Stimulated activated CD8-positive, alpha-beta memory T cell treated with anti-CD3 and anti-CD28 coated beads, Interleukin-12 subunit alpha, Interleukin-12 subunit beta, amount 100 ng/mL, for 4 hours (primary cell): ENCODE measurements at regions not wholly inside any gene's neighbourhood (a gene's known extent, or its start where the extent isn't known, plus 50 kb on each side); places are given as distances from the start of the nearest gene placed in this dataset.

Source experiments
- DNase-seq: peaks from one replicate; pipeline ENCODE4 v3.0.0-alpha.2; 2020; ENCODE audit warnings: low read depth

- no peak for DNase-seq
Observed at GRCh38 chr6:14321992-14322772, 204.6 kb downstream of the CD83 start.

- no peak for DNase-seq
Observed at GRCh38 chr6:14322841-14323240, 205.3 kb downstream of the CD83 start.

- DNase-seq, result no peak
Observed at GRCh38 chr6:14326774-14327173, 209.2 kb downstream of the CD83 start.

GRCh38 chr6:14328163-14328562, 210.6 kb downstream of the CD83 start:
- DNase-seq, result no peak

- DNase-seq, result no peak
Observed at GRCh38 chr6:14333556-14334305, 216.2 kb downstream of the CD83 start.

- no peak for DNase-seq
Observed at GRCh38 chr6:14335071-14335470, 217.5 kb downstream of the CD83 start.

GRCh38 chr6:14337152-14337551, 219.6 kb downstream of the CD83 start:
- DNase-seq, result no peak

GRCh38 chr6:14339172-14339571, 221.6 kb downstream of the CD83 start:
- no peak for DNase-seq

- DNase-seq, result no peak
Observed at GRCh38 chr6:14339711-14340584, 222.4 kb downstream of the CD83 start.

- DNase-seq, result no peak
Observed at GRCh38 chr6:14344486-14344885, 226.9 kb downstream of the CD83 start.

GRCh38 chr6:14348389-14348788, 230.8 kb downstream of the CD83 start:
- no peak for DNase-seq

- no peak for DNase-seq
Observed at GRCh38 chr6:14349507-14349906, 231.9 kb downstream of the CD83 start.

- no peak for DNase-seq
Observed at GRCh38 chr6:14350210-14350609, 232.6 kb downstream of the CD83 start.

GRCh38 chr6:14353281-14353680, 235.7 kb downstream of the CD83 start:
- no peak for DNase-seq

- DNase-seq, result no peak
Observed at GRCh38 chr6:14353798-14354197, 236.2 kb downstream of the CD83 start.

GRCh38 chr6:14354919-14355572, 237.5 kb downstream of the CD83 start:
- DNase-seq, result peak; percentile 19

- DNase-seq, result no peak
Observed at GRCh38 chr6:14359438-14359837, 241.9 kb downstream of the CD83 start.

- DNase-seq, result no peak
Observed at GRCh38 chr6:14360565-14360964, 243.0 kb downstream of the CD83 start.

GRCh38 chr6:14361297-14361696, 243.7 kb downstream of the CD83 start:
- DNase-seq, result no peak

- no peak for DNase-seq
Observed at GRCh38 chr6:14361956-14362587, 244.5 kb downstream of the CD83 start.

- DNase-seq, result no peak
Observed at GRCh38 chr6:14364370-14364769, 246.8 kb downstream of the CD83 start.

GRCh38 chr6:14365393-14365792, 247.8 kb downstream of the CD83 start:
- DNase-seq, result no peak
